Keratinocyte (primary cell): ENCODE measurements at regions not wholly inside any gene's neighbourhood (a gene's known extent, or its start where the extent isn't known, plus 50 kb on each side); places are given as distances from the start of the nearest gene placed in this dataset.

Experiments used
- DNase-seq: peaks from one replicate; pipeline ENCODE4 v3.0.0-alpha.2; 2011; ENCODE audit warnings: low read depth, missing footprints, low spot score
- FAIRE-seq: peaks from 2 replicates; lab custom pipeline; 2011; peaks lifted over from hg19 to GRCh38; lab: Jason Lieb, UNC
- H2AFZ ChIP-seq: 2 replicates; pipeline ENCODE4 v1.6.0; 2012; ENCODE audit warnings: low read length, control low read depth, inconsistent platforms; ENCODE audit not compliant: control insufficient read depth
- H3K27ac ChIP-seq: 2 replicates; pipeline ENCODE4 v1.5.1; 2011; ENCODE audit warnings: low read length; ENCODE audit not compliant: control insufficient read depth, insufficient read depth
- H3K27me3 ChIP-seq: 3 replicates; pipeline ENCODE4 v1.6.0; 2011; ENCODE audit warnings: low read length; ENCODE audit not compliant: control insufficient read depth, insufficient read depth; ENCODE audit errors: extremely low read depth
- H3K36me3 ChIP-seq, 2 experiments: 2 replicates in 1 of 2; 3 replicates in 1 of 2; pipeline ENCODE4 v1.5.1; 2011; ENCODE audit warnings: low read length in 2 of 2, mild to moderate bottlenecking in 1 of 2; ENCODE audit not compliant: control insufficient read depth in 2 of 2, insufficient read depth in 2 of 2; ENCODE audit errors: extremely low read depth in 1 of 2
- H3K4me1 ChIP-seq: 3 replicates; pipeline ENCODE4 v1.5.1; 2011; ENCODE audit warnings: low read length; ENCODE audit not compliant: control insufficient read depth, insufficient read depth; ENCODE audit errors: extremely low read depth
- H3K4me2 ChIP-seq: 3 replicates; pipeline ENCODE4 v1.6.0; 2011; ENCODE audit warnings: low read depth, low read length; ENCODE audit not compliant: control insufficient read depth, insufficient read depth; ENCODE audit errors: extremely low read depth
- H3K4me3 ChIP-seq, 3 experiments: fragments of 200-600 bp in 1 of 3; sonication (generic) in 1 of 3; 2 replicates in 2 of 3; 3 replicates in 1 of 3; pipeline ENCODE4 v1.5.1; 2011 to 2016; ENCODE audit warnings: low read length in 3 of 3, mild to moderate bottlenecking in 3 of 3, control low read depth in 2 of 3, inconsistent platforms in 1 of 3, low read depth in 1 of 3, mixed read lengths in 1 of 3, mixed run types in 1 of 3, moderate library complexity in 1 of 3; ENCODE audit not compliant: control insufficient read depth in 2 of 3, insufficient read depth in 2 of 3; ENCODE audit errors: extremely low read depth in 1 of 3
- H3K79me2 ChIP-seq: 2 replicates; pipeline ENCODE4 v1.6.0; 2012; ENCODE audit warnings: low read length; ENCODE audit not compliant: control insufficient read depth, insufficient read depth
- H3K9ac ChIP-seq: 3 replicates; pipeline ENCODE4 v1.6.0; 2011; ENCODE audit warnings: low read length; ENCODE audit not compliant: control insufficient read depth, insufficient read depth; ENCODE audit errors: extremely low read depth
- H3K9me1 ChIP-seq: 3 replicates; pipeline ENCODE4 v1.6.0; 2011; ENCODE audit warnings: low read length; ENCODE audit not compliant: control insufficient read depth, insufficient read depth; ENCODE audit errors: extremely low read depth
- H3K9me3 ChIP-seq: 2 replicates; pipeline ENCODE4 v1.5.1; 2012; ENCODE audit warnings: low read depth, low read length; ENCODE audit not compliant: control insufficient read depth
- H4K20me1 ChIP-seq: 3 replicates; pipeline ENCODE4 v1.6.0; 2011; ENCODE audit warnings: low read length; ENCODE audit not compliant: control insufficient read depth, insufficient read depth; ENCODE audit errors: extremely low read depth
- EZH2 ChIP-seq: IDR thresholded peaks from one replicate; pipeline ENCODE4 v1.6.1; 2012; ENCODE audit warnings: inconsistent platforms, mild to moderate bottlenecking, low read length, moderate library complexity
- dilution Hi-C: fragments of 300-500 bp; cut with MboI; formaldehyde crosslinking; loops from one replicate; pipeline ENCODE4 v1.7.0; 2020; ENCODE audit warnings: low sequenced_read_pairs; ENCODE audit not compliant: extremely low pct_ligation_motif_present
- TF ChIP-seq, protein P1 (sequence below), 3 experiments: IDR thresholded peaks in 1 of 3; conservative IDR thresholded peaks in 1 of 3; optimal IDR thresholded peaks in 1 of 3; 2 replicates in 2 of 3; 3 replicates in 1 of 3; pipeline versions ENCODE3 to v1.5.1; 2011; ENCODE audit warnings: low read length in 3 of 3, mild to moderate bottlenecking in 3 of 3, moderate library complexity in 2 of 3, control low read depth in 1 of 3, inconsistent platforms in 1 of 3; ENCODE audit not compliant: insufficient read depth in 2 of 3; ENCODE audit errors: extremely low read depth in 1 of 3

DNA sequence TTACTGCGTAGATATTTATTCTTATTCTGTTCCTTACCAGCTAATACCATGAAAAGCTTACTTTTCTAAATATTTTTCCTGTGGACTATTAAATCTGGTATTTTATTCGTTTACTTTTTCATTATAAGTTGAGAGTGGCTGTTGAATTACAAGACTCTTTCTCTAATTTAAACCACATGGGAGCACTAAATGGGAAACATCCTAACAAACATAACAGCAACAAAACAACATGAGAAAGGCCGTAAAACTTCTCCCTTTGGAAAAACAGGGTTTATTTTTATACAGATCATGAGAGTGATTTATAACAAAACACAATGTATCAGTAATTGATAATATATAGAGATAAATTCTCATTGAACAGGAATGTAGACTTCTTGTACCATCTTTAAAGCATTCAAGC lies 1592.1 kb downstream of the EFNB2 start:
- Histone ChIP-seq H3K9me3 (no peaks in the 10 kb centered on the region), H3K9me1 (no peaks in the 10 kb centered on the region), H2AFZ (no peak overlapping the region), H3K4me2 (no peak overlapping the region), H3K36me3 (no peaks in the 10 kb centered on the region), H3K27me3 (no peaks in the 10 kb centered on the region), H3K79me2 (no peaks in the 10 kb centered on the region), H4K20me1 (no peaks in the 10 kb centered on the region), H3K4me3 (no peak overlapping the region), H3K27ac (no peak overlapping the region), H3K9ac (no peak overlapping the region), H3K4me1 (no peaks in the 10 kb centered on the region)
- dilution Hi-C loops, result no loop called here
- TF ChIP-seq, protein P1, sequence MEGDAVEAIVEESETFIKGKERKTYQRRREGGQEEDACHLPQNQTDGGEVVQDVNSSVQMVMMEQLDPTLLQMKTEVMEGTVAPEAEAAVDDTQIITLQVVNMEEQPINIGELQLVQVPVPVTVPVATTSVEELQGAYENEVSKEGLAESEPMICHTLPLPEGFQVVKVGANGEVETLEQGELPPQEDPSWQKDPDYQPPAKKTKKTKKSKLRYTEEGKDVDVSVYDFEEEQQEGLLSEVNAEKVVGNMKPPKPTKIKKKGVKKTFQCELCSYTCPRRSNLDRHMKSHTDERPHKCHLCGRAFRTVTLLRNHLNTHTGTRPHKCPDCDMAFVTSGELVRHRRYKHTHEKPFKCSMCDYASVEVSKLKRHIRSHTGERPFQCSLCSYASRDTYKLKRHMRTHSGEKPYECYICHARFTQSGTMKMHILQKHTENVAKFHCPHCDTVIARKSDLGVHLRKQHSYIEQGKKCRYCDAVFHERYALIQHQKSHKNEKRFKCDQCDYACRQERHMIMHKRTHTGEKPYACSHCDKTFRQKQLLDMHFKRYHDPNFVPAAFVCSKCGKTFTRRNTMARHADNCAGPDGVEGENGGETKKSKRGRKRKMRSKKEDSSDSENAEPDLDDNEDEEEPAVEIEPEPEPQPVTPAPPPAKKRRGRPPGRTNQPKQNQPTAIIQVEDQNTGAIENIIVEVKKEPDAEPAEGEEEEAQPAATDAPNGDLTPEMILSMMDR (optimal IDR thresholded peaks at IDR 0.05 in 1 of 3, IDR thresholded peaks at IDR 0.05 in 1 of 3, conservative IDR thresholded peaks at IDR 0.05 in 1 of 3; ENCODE audit: extremely low read depth in 1 of 3, insufficient read depth in 2 of 3, low read length in 3 of 3), result no peak
- TF ChIP-seq EZH2, result no peak
- no peak for FAIRE-seq
- no peak for DNase-seq

DNA sequence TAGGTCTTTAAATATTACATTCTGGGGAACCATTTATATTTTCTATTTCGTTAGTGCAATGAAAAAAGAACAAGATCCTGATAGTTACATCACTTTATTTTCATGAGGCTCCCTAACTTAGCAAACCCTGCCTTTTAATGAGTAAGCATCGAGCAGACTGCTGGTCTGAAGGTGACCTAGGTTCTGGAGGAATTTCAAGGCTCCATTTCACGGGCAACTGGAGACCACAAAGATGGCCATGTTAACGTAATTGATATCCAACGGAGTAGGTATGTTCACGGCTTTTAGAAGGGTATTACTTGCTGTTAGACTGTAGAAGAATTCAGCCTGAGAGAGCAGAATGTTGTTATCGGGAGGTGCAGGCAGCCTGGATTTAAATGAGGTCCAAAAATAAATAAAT lies 1597.6 kb downstream of the EFNB2 start:
- TF ChIP-seq, protein P1 (optimal IDR thresholded peaks at IDR 0.05 in 1 of 3, IDR thresholded peaks at IDR 0.05 in 1 of 3, conservative IDR thresholded peaks at IDR 0.05 in 1 of 3; ENCODE audit: extremely low read depth in 1 of 3, insufficient read depth in 2 of 3, low read length in 3 of 3), result no peak
- TF ChIP-seq EZH2, result no peak
- Histone ChIP-seq H3K9me3 (no peaks in the 10 kb centered on the region), H3K79me2 (no peaks in the 10 kb centered on the region), H3K9ac (no peak overlapping the region), H3K4me2 (no peak overlapping the region), H3K9me1 (no peaks in the 10 kb centered on the region), H2AFZ (no peak overlapping the region), H3K4me1 (no peaks in the 10 kb centered on the region), H3K36me3 (no peaks in the 10 kb centered on the region), H3K27me3 (no peaks in the 10 kb centered on the region), H3K27ac (no peak overlapping the region), H3K4me3 (no peak overlapping the region), H4K20me1 (no peaks in the 10 kb centered on the region)
- dilution Hi-C loops, result no loop called here
- DNase-seq, result no peak
- FAIRE-seq, result no peak
